Stimulated activated CD8-positive, alpha-beta memory T cell treated with anti-CD3 and anti-CD28 coated beads, Interleukin-15, amount 100 ng/mL, for 4 hours (primary cell): ENCODE measurements at regions not wholly inside any gene's neighbourhood (a gene's known extent, or its start where the extent isn't known, plus 50 kb on each side); places are given as distances from the start of the nearest gene placed in this dataset.

Experiments used
- DNase-seq, 2 donors: peaks; one replicate each; pipeline ENCODE4 v3.0.0-alpha.2; 2020; ENCODE audit warnings: low read depth in 2 of 2

GRCh38 chr1:38571726-38572125 lies 287.8 kb downstream of the RRAGC start:
- no peak for DNase-seq

- DNase-seq: no peak
Measured at GRCh38 chr1:38570657-38570975, 289.0 kb downstream of the RRAGC start.

- no peak for DNase-seq
Measured at GRCh38 chr1:38569932-38570656, 289.5 kb downstream of the RRAGC start.

- no peak for DNase-seq
Measured at GRCh38 chr1:38568061-38568857, 291.3 kb downstream of the RRAGC start.

GRCh38 chr1:38567401-38567800 lies 292.2 kb downstream of the RRAGC start:
- DNase-seq: no peak

GRCh38 chr1:38565020-38565491 lies 294.5 kb downstream of the RRAGC start:
- no peak for DNase-seq

GRCh38 chr1:38563942-38564735 lies 295.4 kb downstream of the RRAGC start:
- no peak for DNase-seq

GRCh38 chr1:38561725-38562124 lies 297.8 kb downstream of the RRAGC start:
- no peak for DNase-seq

GRCh38 chr1:38561110-38561509 lies 298.5 kb downstream of the RRAGC start:
- DNase-seq: no peak

GRCh38 chr1:38560457-38560856 lies 299.1 kb downstream of the RRAGC start:
- DNase-seq: no peak

- peak; percentile 39 to 48 for DNase-seq
Measured at GRCh38 chr1:38559446-38560165, 300.0 kb downstream of the RRAGC start.

GRCh38 chr1:38558500-38559445 lies 300.8 kb downstream of the RRAGC start:
- no peak for DNase-seq

- no peak for DNase-seq
Measured at GRCh38 chr1:38558055-38558454, 301.5 kb downstream of the RRAGC start.

GRCh38 chr1:38555594-38555993 lies 304.0 kb downstream of the RRAGC start:
- DNase-seq: no peak

- no peak for DNase-seq
Measured at GRCh38 chr1:38555130-38555529, 304.4 kb downstream of the RRAGC start.

GRCh38 chr1:38551318-38552307 lies 308.0 kb downstream of the RRAGC start:
- DNase-seq: no peak

- DNase-seq: no peak
Measured at GRCh38 chr1:38549191-38549590, 310.4 kb downstream of the RRAGC start.

- DNase-seq: no peak
Measured at GRCh38 chr1:38547321-38547720, 312.3 kb downstream of the RRAGC start.

- DNase-seq: no peak
Measured at GRCh38 chr1:38546636-38547035, 312.9 kb downstream of the RRAGC start.
